Upper lobe of right lung (tissue), 1 donor: ENCODE measurements at regions not wholly inside any gene's neighbourhood (a gene's known extent, or its start where the extent isn't known, plus 50 kb on each side); places are given as distances from the start of the nearest gene placed in this dataset.

Experiments
- ATAC-seq: fragments of 200-7000 bp; cut with Tn5 transposase; one replicate; pipeline ENCODE4 v1.9.1; 2020; ENCODE audit warnings: mild to moderate bottlenecking, moderate library complexity
- DNase-seq: peaks from one replicate; pipeline ENCODE4 v3.0.0-alpha.2; 2020
- H3K27ac ChIP-seq: fragments of 200-600 bp; one replicate; pipeline ENCODE4 v1.8.0; 2022
- H3K27me3 ChIP-seq: fragments of 200-600 bp; one replicate; pipeline ENCODE4 v1.8.0; 2022; ENCODE audit warnings: mild to moderate bottlenecking
- H3K36me3 ChIP-seq: fragments of 200-600 bp; one replicate; pipeline ENCODE4 v1.8.0; 2022
- H3K4me1 ChIP-seq: fragments of 200-600 bp; one replicate; pipeline ENCODE4 v1.8.0; 2022
- H3K4me3 ChIP-seq: fragments of 200-600 bp; one replicate; pipeline ENCODE4 v1.8.0; 2022; ENCODE audit warnings: mild to moderate bottlenecking
- H3K9me3 ChIP-seq: fragments of 200-600 bp; one replicate; pipeline ENCODE4 v1.8.0; 2022
- CTCF ChIP-seq: fragments of 200-600 bp; IDR thresholded peaks from one replicate; pipeline ENCODE4 v1.8.0; 2022; ENCODE audit warnings: antibody characterized with exemption
- intact Hi-C: fragments of 100-400 bp; cut with DNase I; formaldehyde crosslinking; loops from one replicate; pipeline ENCODE4 v1.11.0; 2022
- donor health status: DM: no; HTN: yes; CAD: no; lungs with severe emphysema.

- intact Hi-C loops: no loop called here
- DNase-seq (no peak), ATAC-seq (no peak)
- H3K9me3 ChIP-seq: no peaks in the 10 kb centered on the region
- no peak for TF ChIP-seq CTCF
- no peaks in the 10 kb centered on the region for H3K27me3 ChIP-seq
- H3K4me3 ChIP-seq: no peak overlapping the region
- no peaks in the 10 kb centered on the region for H3K4me1 ChIP-seq
- H3K27ac ChIP-seq: no peak overlapping the region
- H3K36me3 ChIP-seq: no peaks in the 10 kb centered on the region
These were observed 195.2 kb upstream of the MCTP2 start for GRCh38 chr15:94036156-94036555.

GRCh38 chr15:94033683-94034020 lies 197.7 kb upstream of the MCTP2 start:
- no peak for ATAC-seq

GRCh38 chr15:94033014-94033682 lies 198.2 kb upstream of the MCTP2 start:
- TF ChIP-seq CTCF: no peak
- H3K9me3 ChIP-seq: no peaks in the 10 kb centered on the region
- H3K4me3 ChIP-seq: no peak overlapping the region
- no peak overlapping the region for H3K27ac ChIP-seq
- no peak for ATAC-seq
- no peaks in the 10 kb centered on the region for H3K27me3 ChIP-seq
- no peaks in the 10 kb centered on the region for H3K4me1 ChIP-seq
- no peak for DNase-seq
- intact Hi-C loops: no loop called here
- H3K36me3 ChIP-seq: no peaks in the 10 kb centered on the region

More at GRCh38 chr15:94033683-94034020, 197.7 kb upstream of the MCTP2 start:
- no peaks in the 10 kb centered on the region for H3K9me3 ChIP-seq
- intact Hi-C loops: no loop called here
- no peaks in the 10 kb centered on the region for H3K27me3 ChIP-seq
- no peaks in the 10 kb centered on the region for H3K36me3 ChIP-seq
- TF ChIP-seq CTCF: no peak
- DNase-seq: no peak
- no peak overlapping the region for H3K4me3 ChIP-seq
- no peak overlapping the region for H3K27ac ChIP-seq
- no peaks in the 10 kb centered on the region for H3K4me1 ChIP-seq

GRCh38 chr15:94032571-94032970 lies 198.8 kb upstream of the MCTP2 start:
- Histone ChIP-seq H3K36me3 (no peaks in the 10 kb centered on the region), H3K4me3 (no peak overlapping the region), H3K27ac (no peak overlapping the region), H3K4me1 (no peaks in the 10 kb centered on the region), H3K27me3 (no peaks in the 10 kb centered on the region), H3K9me3 (no peaks in the 10 kb centered on the region)
- intact Hi-C loops: no loop called here
- DNase-seq (no peak), ATAC-seq (no peak)
- TF ChIP-seq CTCF: no peak

- Histone ChIP-seq H3K36me3 (no peaks in the 10 kb centered on the region), H3K4me1 (no peaks in the 10 kb centered on the region), H3K4me3 (no peak overlapping the region), H3K27me3 (no peaks in the 10 kb centered on the region), H3K9me3 (no peaks in the 10 kb centered on the region), H3K27ac (no peak overlapping the region)
- TF ChIP-seq CTCF: no peak
- DNase-seq (no peak), ATAC-seq (no peak)
- intact Hi-C loops: no loop called here
These were observed 200.3 kb upstream of the MCTP2 start for GRCh38 chr15:94031072-94031471.

- Histone ChIP-seq H3K4me1 (no peaks in the 10 kb centered on the region), H3K4me3 (no peak overlapping the region), H3K27me3 (no peaks in the 10 kb centered on the region), H3K27ac (no peak overlapping the region), H3K36me3 (no peaks in the 10 kb centered on the region), H3K9me3 (no peaks in the 10 kb centered on the region)
- ATAC-seq: no peak
- intact Hi-C loops: no loop called here
- no peak for TF ChIP-seq CTCF
- DNase-seq: no peak
These were observed 201.9 kb upstream of the MCTP2 start for GRCh38 chr15:94029495-94029894.
